Posterior vena cava (tissue), 2 donors: ENCODE measurements at regions not wholly inside any gene's neighbourhood (a gene's known extent, or its start where the extent isn't known, plus 50 kb on each side); places are given as distances from the start of the nearest gene placed in this dataset.

ENCODE experiments used
- DNase-seq: peaks from one replicate; pipeline ENCODE4 v3.0.0-alpha.2; 2020; ENCODE audit warnings: low spot score
- intact Hi-C, 2 donors: fragments of 100-400 bp; cut with DNase I; formaldehyde crosslinking; loops; one replicate each; pipeline versions ENCODE4 v1.14.1 to v1.14.2; 2022 to 2023
- donor health status: DM: yes; HTN: yes; CAD: no.
- donor health status: DM: yes; HTN: yes; CAD: no.

GRCh38 chr17:54760836-54761235 lies 139.8 kb upstream of the TOM1L1 start:
- intact Hi-C loops: no loop called here
- DNase-seq: no peak

- intact Hi-C loops: no loop called here
- no peak for DNase-seq
Measured at GRCh38 chr17:54770836-54771235, 129.8 kb upstream of the TOM1L1 start.

- DNase-seq: no peak
- intact Hi-C loops: no loop called here
Measured at GRCh38 chr17:54771409-54771915, 129.2 kb upstream of the TOM1L1 start.

- no peak for DNase-seq
- intact Hi-C loops: no loop called here
Measured at GRCh38 chr17:54780238-54780637, 120.4 kb upstream of the TOM1L1 start.

- intact Hi-C loops: no loop called here
- DNase-seq: no peak
Measured at GRCh38 chr17:54781389-54781788, 119.3 kb upstream of the TOM1L1 start.

- intact Hi-C loops: no loop called here
- no peak for DNase-seq
Measured at GRCh38 chr17:54784305-54784704, 116.3 kb upstream of the TOM1L1 start.

GRCh38 chr17:54785643-54786268 lies 114.9 kb upstream of the TOM1L1 start:
- intact Hi-C loops: no loop called here

GRCh38 chr17:54789101-54789880 lies 111.4 kb upstream of the TOM1L1 start:
- intact Hi-C loops: no loop called here

More at GRCh38 chr17:54785643-54786268, 114.9 kb upstream of the TOM1L1 start:
- DNase-seq: no peak

GRCh38 chr17:54793271-54793670 lies 107.4 kb upstream of the TOM1L1 start:
- no peak for DNase-seq
- intact Hi-C loops: no loop called here

More at GRCh38 chr17:54789101-54789880, 111.4 kb upstream of the TOM1L1 start:
- DNase-seq: no peak

- no peak for DNase-seq
- intact Hi-C loops: no loop called here
Measured at GRCh38 chr17:54795046-54795445, 105.6 kb upstream of the TOM1L1 start.

GRCh38 chr17:54807331-54807730 lies 93.3 kb upstream of the TOM1L1 start:
- DNase-seq: no peak
- intact Hi-C loops: no loop called here

GRCh38 chr17:54813896-54814295 lies 86.8 kb upstream of the TOM1L1 start:
- intact Hi-C loops: no loop called here
- no peak for DNase-seq

- intact Hi-C loops: no loop called here
- no peak for DNase-seq
Measured at GRCh38 chr17:54814371-54814770, 86.3 kb upstream of the TOM1L1 start.

GRCh38 chr17:54834086-54834485 lies 66.6 kb upstream of the TOM1L1 start:
- intact Hi-C loops: no loop called here
- no peak for DNase-seq

- intact Hi-C loops: no loop called here
- DNase-seq: no peak
Measured at GRCh38 chr17:54835015-54835414, 65.6 kb upstream of the TOM1L1 start.

GRCh38 chr17:54836723-54837462 lies 63.8 kb upstream of the TOM1L1 start:
- intact Hi-C loops: no loop called here
- DNase-seq: no peak

GRCh38 chr17:54838651-54839421 lies 61.8 kb upstream of the TOM1L1 start:
- intact Hi-C loops: no loop called here

GRCh38 chr17:54839447-54839846 lies 61.2 kb upstream of the TOM1L1 start:
- intact Hi-C loops: no loop called here

More at GRCh38 chr17:54838651-54839421, 61.8 kb upstream of the TOM1L1 start:
- DNase-seq: no peak

GRCh38 chr17:54840885-54841591 lies 59.6 kb upstream of the TOM1L1 start:
- DNase-seq: no peak
- intact Hi-C loops: no loop called here

More at GRCh38 chr17:54839447-54839846, 61.2 kb upstream of the TOM1L1 start:
- DNase-seq: no peak
